ENCODE measurements at regions not wholly inside any gene's neighbourhood (a gene's known extent, or its start where the extent isn't known, plus 50 kb on each side); places are given as distances from the start of the nearest gene placed in this dataset.

GRCh38 chr12:28949184-28949583 is 199.9 kb upstream of the FAR2 start:
- no TSS peak for BruUV-seq (replicated peaks)
- no peak for DNase-seq (ENCODE audit: low spot score)
- Histone ChIP-seq H3K36me3 (ENCODE audit: insufficient read depth, low read length, poor library complexity, severe bottlenecking) (no peaks in the 10 kb centered on the region), H3K27ac (ENCODE audit: low read depth, low read length, poor library complexity, severe bottlenecking) (no peak overlapping the region), H3K27me3 (replicated peaks; ENCODE audit: insufficient read depth, low read depth, low read length, poor library complexity) (no peaks in the 10 kb centered on the region), H3K4me3 (ENCODE audit: low read depth, low read length, poor library complexity, severe bottlenecking) (no peak overlapping the region), H3K9me3 (ENCODE audit: low read depth, low read length, poor library complexity, severe bottlenecking) (no peaks in the 10 kb centered on the region), H3K4me1 (ENCODE audit: insufficient read depth, low read length, poor library complexity, severe bottlenecking) (no peaks in the 10 kb centered on the region)
- CTCF ChIA-PET: no interaction called here
- TF ChIP-seq, protein P1, sequence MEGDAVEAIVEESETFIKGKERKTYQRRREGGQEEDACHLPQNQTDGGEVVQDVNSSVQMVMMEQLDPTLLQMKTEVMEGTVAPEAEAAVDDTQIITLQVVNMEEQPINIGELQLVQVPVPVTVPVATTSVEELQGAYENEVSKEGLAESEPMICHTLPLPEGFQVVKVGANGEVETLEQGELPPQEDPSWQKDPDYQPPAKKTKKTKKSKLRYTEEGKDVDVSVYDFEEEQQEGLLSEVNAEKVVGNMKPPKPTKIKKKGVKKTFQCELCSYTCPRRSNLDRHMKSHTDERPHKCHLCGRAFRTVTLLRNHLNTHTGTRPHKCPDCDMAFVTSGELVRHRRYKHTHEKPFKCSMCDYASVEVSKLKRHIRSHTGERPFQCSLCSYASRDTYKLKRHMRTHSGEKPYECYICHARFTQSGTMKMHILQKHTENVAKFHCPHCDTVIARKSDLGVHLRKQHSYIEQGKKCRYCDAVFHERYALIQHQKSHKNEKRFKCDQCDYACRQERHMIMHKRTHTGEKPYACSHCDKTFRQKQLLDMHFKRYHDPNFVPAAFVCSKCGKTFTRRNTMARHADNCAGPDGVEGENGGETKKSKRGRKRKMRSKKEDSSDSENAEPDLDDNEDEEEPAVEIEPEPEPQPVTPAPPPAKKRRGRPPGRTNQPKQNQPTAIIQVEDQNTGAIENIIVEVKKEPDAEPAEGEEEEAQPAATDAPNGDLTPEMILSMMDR (conservative IDR thresholded peaks at IDR 0.05; ENCODE audit: low read depth, low read length): no peak
- no peak for TF ChIP-seq EZH2 (IDR thresholded peaks at IDR 0.05; ENCODE audit: borderline replicate concordance, low read depth, low read length, poor library complexity, severe bottlenecking)
- POLR2A ChIA-PET (ENCODE audit: low non-redundant PET): no interaction called here
- intact Hi-C loops (cut with micrococcal nuclease; ENCODE audit: unreplicated experiment): no loop called here

DNA sequence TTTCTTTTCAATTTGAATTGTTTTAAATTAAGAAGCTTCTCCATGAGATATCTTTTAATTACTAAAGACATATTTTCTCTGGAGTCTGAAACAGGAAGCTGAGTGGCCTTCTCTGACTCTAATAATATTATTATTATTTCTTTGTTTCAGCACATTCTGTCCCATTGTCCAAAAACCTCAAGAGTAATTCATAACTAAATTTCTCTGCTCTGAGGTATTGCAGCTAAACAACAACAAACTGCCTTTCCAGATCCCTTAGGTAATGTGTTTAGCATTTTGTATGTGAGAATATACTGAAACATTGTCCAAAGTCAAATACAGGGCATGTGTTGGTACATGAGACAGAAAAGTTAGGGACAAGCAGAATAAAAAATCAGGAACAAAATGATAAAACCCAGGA is 199.0 kb upstream of the FAR2 start:
- BruUV-seq (replicated peaks): no TSS peak
- Histone ChIP-seq H3K4me1 (ENCODE audit: insufficient read depth, low read length, poor library complexity, severe bottlenecking) (no peaks in the 10 kb centered on the region), H3K27ac (ENCODE audit: low read depth, low read length, poor library complexity, severe bottlenecking) (no peak overlapping the region), H3K9me3 (ENCODE audit: low read depth, low read length, poor library complexity, severe bottlenecking) (no peaks in the 10 kb centered on the region), H3K27me3 (replicated peaks; ENCODE audit: insufficient read depth, low read depth, low read length, poor library complexity) (no peaks in the 10 kb centered on the region), H3K36me3 (ENCODE audit: insufficient read depth, low read length, poor library complexity, severe bottlenecking) (no peaks in the 10 kb centered on the region), H3K4me3 (ENCODE audit: low read depth, low read length, poor library complexity, severe bottlenecking) (no peak overlapping the region)
- DNase-seq (ENCODE audit: low spot score): no peak
- TF ChIP-seq, protein P1 (conservative IDR thresholded peaks at IDR 0.05; ENCODE audit: low read depth, low read length): no peak
- no peak for TF ChIP-seq EZH2 (IDR thresholded peaks at IDR 0.05; ENCODE audit: borderline replicate concordance, low read depth, low read length, poor library complexity, severe bottlenecking)
- ChIA-PET CTCF (no interaction called here), POLR2A (ENCODE audit: low non-redundant PET) (no interaction called here)
- intact Hi-C loops (cut with micrococcal nuclease; ENCODE audit: unreplicated experiment): no loop called here

- Histone ChIP-seq H3K27me3 (replicated peaks; ENCODE audit: insufficient read depth, low read depth, low read length, poor library complexity) (no peaks in the 10 kb centered on the region), H3K4me1 (ENCODE audit: insufficient read depth, low read length, poor library complexity, severe bottlenecking) (no peaks in the 10 kb centered on the region), H3K36me3 (ENCODE audit: insufficient read depth, low read length, poor library complexity, severe bottlenecking) (no peaks in the 10 kb centered on the region), H3K4me3 (ENCODE audit: low read depth, low read length, poor library complexity, severe bottlenecking) (no peak overlapping the region), H3K27ac (ENCODE audit: low read depth, low read length, poor library complexity, severe bottlenecking) (no peak overlapping the region), H3K9me3 (ENCODE audit: low read depth, low read length, poor library complexity, severe bottlenecking) (no peaks in the 10 kb centered on the region)
- no peak for TF ChIP-seq EZH2 (IDR thresholded peaks at IDR 0.05; ENCODE audit: borderline replicate concordance, low read depth, low read length, poor library complexity, severe bottlenecking)
- TF ChIP-seq, protein P1 (conservative IDR thresholded peaks at IDR 0.05; ENCODE audit: low read depth, low read length): no peak
- ChIA-PET CTCF (no interaction called here), POLR2A (ENCODE audit: low non-redundant PET) (no interaction called here)
- no TSS peak for BruUV-seq (replicated peaks)
- intact Hi-C loops (cut with micrococcal nuclease; ENCODE audit: unreplicated experiment): no loop called here
- DNase-seq (ENCODE audit: low spot score): no peak
These were observed 197.1 kb upstream of the FAR2 start for GRCh38 chr12:28951935-28952334.
